ENCODE measurements at regions not wholly inside any gene's neighbourhood (a gene's known extent, or its start where the extent isn't known, plus 50 kb on each side); places are given as distances from the start of the nearest gene placed in this dataset.

DNA sequence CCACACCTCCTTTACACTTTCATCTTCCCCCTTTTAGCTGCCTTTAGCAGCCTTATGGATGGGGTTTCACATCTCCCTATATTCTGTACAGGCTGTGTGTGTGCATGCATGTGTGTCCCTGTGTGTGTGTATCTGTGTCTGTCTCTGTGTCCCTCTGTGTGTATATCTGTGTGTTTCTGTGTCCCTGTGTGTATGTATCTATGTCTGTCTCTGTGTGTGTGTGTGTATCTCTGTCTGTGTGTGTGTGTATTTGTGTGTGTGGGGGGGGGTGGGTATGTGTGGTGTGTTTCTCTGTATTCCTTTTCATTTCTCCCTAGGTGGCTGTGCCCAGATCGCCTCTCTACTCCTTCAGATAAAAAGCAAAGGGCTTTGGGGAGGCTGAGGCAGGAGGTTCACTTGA is 52.2 kb upstream of the CD83 start:
- no peaks in the 10 kb centered on the region for H3K27me3 ChIP-seq
- no peaks in the 10 kb centered on the region for H3K36me3 ChIP-seq
- no peaks in the 10 kb centered on the region for H3K4me1 ChIP-seq
- DNase-seq, result no peak
- H3K27ac ChIP-seq, result no peak overlapping the region
- H3K9me3 ChIP-seq, result no peaks in the 10 kb centered on the region
- no peak overlapping the region for H3K4me3 ChIP-seq
- intact Hi-C loops (cut with DNase I; ENCODE audit: low total_unique reads), result no loop called here
- TF ChIP-seq, protein P1, sequence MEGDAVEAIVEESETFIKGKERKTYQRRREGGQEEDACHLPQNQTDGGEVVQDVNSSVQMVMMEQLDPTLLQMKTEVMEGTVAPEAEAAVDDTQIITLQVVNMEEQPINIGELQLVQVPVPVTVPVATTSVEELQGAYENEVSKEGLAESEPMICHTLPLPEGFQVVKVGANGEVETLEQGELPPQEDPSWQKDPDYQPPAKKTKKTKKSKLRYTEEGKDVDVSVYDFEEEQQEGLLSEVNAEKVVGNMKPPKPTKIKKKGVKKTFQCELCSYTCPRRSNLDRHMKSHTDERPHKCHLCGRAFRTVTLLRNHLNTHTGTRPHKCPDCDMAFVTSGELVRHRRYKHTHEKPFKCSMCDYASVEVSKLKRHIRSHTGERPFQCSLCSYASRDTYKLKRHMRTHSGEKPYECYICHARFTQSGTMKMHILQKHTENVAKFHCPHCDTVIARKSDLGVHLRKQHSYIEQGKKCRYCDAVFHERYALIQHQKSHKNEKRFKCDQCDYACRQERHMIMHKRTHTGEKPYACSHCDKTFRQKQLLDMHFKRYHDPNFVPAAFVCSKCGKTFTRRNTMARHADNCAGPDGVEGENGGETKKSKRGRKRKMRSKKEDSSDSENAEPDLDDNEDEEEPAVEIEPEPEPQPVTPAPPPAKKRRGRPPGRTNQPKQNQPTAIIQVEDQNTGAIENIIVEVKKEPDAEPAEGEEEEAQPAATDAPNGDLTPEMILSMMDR (IDR thresholded peaks at IDR 0.05), result no peak
- TF ChIP-seq POLR2A (IDR thresholded peaks at IDR 0.05), result no peak

DNA sequence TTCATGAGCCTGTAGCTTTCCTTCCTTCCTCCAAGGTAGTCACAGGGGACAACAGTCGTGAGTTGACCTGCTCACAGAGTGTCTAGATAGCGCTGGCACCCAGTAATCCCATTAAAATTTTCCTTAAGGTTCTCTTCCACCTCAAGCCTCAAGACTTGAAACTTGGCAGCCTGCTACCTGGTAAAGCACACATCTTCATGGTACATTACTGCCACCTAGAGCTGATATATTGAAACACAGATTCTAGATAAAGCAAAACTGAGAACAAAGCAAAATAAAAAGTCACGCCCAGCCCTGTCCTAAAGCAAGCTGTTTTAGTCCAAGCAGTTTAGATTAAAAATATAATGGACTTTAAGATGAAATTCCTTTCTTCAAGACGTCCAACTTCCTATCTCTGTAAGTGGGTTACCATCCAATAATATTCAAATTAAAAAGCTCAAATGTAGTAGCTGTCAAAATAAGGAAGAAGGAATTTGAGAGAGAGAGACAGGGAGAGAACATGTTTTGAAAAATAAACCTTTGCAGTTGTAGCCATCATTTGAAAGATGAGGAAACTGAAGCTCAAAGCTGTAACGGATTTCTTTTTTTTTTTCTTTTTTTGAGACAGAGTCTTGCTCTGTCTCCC is 50.7 kb upstream of the CD83 start:
- H3K27me3 ChIP-seq, result no peaks in the 10 kb centered on the region
- intact Hi-C loops (cut with DNase I; ENCODE audit: low total_unique reads), result no loop called here
- no peaks in the 10 kb centered on the region for H3K9me3 ChIP-seq
- no peak for TF ChIP-seq POLR2A (IDR thresholded peaks at IDR 0.05)
- TF ChIP-seq, protein P1 (IDR thresholded peaks at IDR 0.05), result peak; percentile 61 to 84 (median 71)
- no peak overlapping the region for H3K4me3 ChIP-seq
- no peaks in the 10 kb centered on the region for H3K36me3 ChIP-seq
- H3K4me1 ChIP-seq, result no peaks in the 10 kb centered on the region
- peak in 1 of 2 donors; percentile 24 for DNase-seq
- H3K27ac ChIP-seq, result no peak overlapping the region

DNA sequence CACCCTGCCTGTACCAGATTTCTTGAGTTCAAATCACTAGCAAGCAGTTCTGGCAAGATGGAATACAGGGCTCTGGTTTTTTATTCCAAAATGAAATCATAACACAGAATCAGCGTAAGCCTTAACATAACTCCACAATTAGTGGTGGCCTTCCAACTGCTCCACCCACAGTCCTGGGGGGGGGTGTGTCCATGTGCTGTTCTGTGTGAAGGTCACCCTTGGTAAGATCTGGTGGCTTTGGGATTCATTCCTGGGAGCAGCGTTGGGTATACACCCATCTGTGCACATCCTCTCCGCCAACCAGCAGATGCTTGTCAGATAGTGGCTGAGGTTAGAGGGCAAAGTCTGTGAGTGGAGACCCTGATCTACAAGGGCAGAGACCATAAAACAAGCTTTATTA is 49.9 kb upstream of the CD83 start:
- H3K4me1 ChIP-seq, result no peaks in the 10 kb centered on the region
- no peak for DNase-seq
- no peak overlapping the region for H3K27ac ChIP-seq
- TF ChIP-seq POLR2A (IDR thresholded peaks at IDR 0.05), result no peak
- TF ChIP-seq, protein P1 (IDR thresholded peaks at IDR 0.05), result no peak
- no peaks in the 10 kb centered on the region for H3K9me3 ChIP-seq
- no peaks in the 10 kb centered on the region for H3K36me3 ChIP-seq
- no peaks in the 10 kb centered on the region for H3K27me3 ChIP-seq
- intact Hi-C loops (cut with DNase I; ENCODE audit: low total_unique reads), result no loop called here
- H3K4me3 ChIP-seq, result no peak overlapping the region

Measured in uterus (tissue), 3 donors.